ENCODE measurements at regions not wholly inside any gene's neighbourhood (a gene's known extent, or its start where the extent isn't known, plus 50 kb on each side); places are given as distances from the start of the nearest gene placed in this dataset.

DNA sequence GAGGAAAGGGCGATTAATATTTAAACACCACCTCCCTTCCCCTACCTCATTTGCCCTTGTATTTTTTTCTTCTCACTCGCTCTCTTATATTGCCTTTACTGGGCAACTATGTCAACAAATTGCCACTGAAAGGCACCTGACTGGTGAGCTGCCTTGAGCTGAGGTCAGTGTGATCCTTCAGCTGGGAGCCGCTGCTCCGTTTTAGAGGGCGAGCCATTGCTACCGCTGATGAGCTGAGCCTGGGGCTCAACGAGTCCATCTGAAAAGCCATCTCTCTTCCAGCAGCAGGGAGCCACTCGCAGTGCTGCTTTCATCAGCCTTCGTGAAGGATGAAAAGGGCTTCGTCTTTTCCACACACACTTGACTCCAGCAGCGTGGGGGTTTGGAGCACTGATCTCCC, 108.0 kb upstream of the KIF26B start:
- no peak overlapping the region for H3K4me3 ChIP-seq (ENCODE audit: low read depth, low read length)
- no peak for DNase-seq (ENCODE audit: low read depth)
- TF ChIP-seq, protein P1, sequence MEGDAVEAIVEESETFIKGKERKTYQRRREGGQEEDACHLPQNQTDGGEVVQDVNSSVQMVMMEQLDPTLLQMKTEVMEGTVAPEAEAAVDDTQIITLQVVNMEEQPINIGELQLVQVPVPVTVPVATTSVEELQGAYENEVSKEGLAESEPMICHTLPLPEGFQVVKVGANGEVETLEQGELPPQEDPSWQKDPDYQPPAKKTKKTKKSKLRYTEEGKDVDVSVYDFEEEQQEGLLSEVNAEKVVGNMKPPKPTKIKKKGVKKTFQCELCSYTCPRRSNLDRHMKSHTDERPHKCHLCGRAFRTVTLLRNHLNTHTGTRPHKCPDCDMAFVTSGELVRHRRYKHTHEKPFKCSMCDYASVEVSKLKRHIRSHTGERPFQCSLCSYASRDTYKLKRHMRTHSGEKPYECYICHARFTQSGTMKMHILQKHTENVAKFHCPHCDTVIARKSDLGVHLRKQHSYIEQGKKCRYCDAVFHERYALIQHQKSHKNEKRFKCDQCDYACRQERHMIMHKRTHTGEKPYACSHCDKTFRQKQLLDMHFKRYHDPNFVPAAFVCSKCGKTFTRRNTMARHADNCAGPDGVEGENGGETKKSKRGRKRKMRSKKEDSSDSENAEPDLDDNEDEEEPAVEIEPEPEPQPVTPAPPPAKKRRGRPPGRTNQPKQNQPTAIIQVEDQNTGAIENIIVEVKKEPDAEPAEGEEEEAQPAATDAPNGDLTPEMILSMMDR (IDR thresholded peaks at IDR 0.05; ENCODE audit: insufficient read depth, low read depth, low read length, missing control alignments), result no peak

GRCh38 chr1:245046315-245046714, 108.5 kb upstream of the KIF26B start:
- no peak for DNase-seq (ENCODE audit: low read depth)
- TF ChIP-seq, protein P1 (IDR thresholded peaks at IDR 0.05; ENCODE audit: insufficient read depth, low read depth, low read length, missing control alignments), result no peak
- H3K4me3 ChIP-seq (ENCODE audit: low read depth, low read length), result no peak overlapping the region

- DNase-seq (ENCODE audit: low read depth), result no peak
- TF ChIP-seq, protein P1 (IDR thresholded peaks at IDR 0.05; ENCODE audit: insufficient read depth, low read depth, low read length, missing control alignments), result no peak
- H3K4me3 ChIP-seq (ENCODE audit: low read depth, low read length), result no peak overlapping the region
These were observed 109.5 kb upstream of the KIF26B start for GRCh38 chr1:245045087-245045881.

GRCh38 chr1:245043611-245043940, 111.2 kb upstream of the KIF26B start:
- TF ChIP-seq, protein P1 (IDR thresholded peaks at IDR 0.05; ENCODE audit: insufficient read depth, low read depth, low read length, missing control alignments), result no peak
- no peak overlapping the region for H3K4me3 ChIP-seq (ENCODE audit: low read depth, low read length)
- DNase-seq (ENCODE audit: low read depth), result no peak

DNA sequence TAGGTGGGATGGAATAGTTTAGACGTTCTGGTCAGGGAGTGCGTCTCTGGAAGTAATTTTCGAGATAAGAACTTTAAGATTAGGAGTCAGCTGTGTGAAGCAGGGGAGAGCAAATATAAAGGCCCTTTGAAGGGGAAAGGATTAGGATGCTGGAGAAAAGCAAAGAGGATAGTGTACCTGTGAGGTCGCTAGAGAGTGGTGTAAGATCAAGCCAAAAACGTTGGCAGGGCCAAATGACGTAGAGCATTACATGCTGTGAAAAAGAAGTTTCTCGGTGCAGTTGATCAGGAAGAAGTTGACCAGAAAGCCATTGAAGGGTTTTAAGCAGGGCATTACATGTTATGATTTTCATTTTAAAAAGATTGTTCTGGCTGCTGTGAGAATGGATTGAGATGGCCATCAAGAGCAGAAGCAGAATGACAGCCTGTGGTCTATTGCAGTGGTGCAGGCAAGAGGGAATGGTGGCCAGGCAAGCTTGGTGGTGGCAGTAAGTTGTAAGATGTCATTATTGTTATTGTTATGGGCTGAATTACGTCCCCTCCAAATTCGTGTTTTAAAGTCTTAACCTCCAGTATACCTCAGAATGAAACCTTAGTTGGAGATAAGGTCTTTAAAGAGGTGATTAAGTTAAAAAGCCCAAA, 113.6 kb upstream of the KIF26B start:
- TF ChIP-seq, protein P1 (IDR thresholded peaks at IDR 0.05; ENCODE audit: insufficient read depth, low read depth, low read length, missing control alignments), result no peak
- no peak overlapping the region for H3K4me3 ChIP-seq (ENCODE audit: low read depth, low read length)
- no peak for DNase-seq (ENCODE audit: low read depth)

DNA sequence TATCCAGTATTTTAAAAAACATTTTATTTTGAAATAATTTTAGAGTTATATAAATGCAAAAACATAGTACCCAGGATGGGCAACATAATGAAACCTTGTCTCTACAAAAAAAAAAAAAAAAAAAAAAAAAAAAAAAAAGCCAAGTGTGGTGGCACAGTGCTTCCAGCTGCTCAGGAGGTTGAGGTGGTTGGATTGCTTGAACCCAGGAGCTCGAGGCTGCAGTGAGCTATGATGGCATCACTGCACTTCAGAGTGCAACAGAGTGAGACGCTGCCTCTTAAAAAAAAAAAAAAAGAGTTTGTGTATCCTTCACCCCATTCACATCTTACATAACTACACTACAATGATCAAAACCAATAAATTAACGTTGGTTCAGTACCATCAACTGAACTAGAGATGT, 115.6 kb upstream of the KIF26B start:
- DNase-seq (ENCODE audit: low read depth), result no peak
- no peak overlapping the region for H3K4me3 ChIP-seq (ENCODE audit: low read depth, low read length)
- TF ChIP-seq, protein P1 (IDR thresholded peaks at IDR 0.05; ENCODE audit: insufficient read depth, low read depth, low read length, missing control alignments), result no peak
